GM19238 (cell line): ENCODE measurements at regions not wholly inside any gene's neighbourhood (a gene's known extent, or its start where the extent isn't known, plus 50 kb on each side); places are given as distances from the start of the nearest gene placed in this dataset.
A peak's percentile ranks its signal among the peaks of the same experiment; 100 is the strongest.

ENCODE experiments used
- DNase-seq: peaks from one replicate; pipeline ENCODE4 v3.0.0; 2011; ENCODE audit warnings: low spot score; ENCODE audit not compliant: insufficient read length

- DNase-seq, result no peak
Observed at GRCh38 chr7:35536396-35536826, 158.5 kb downstream of the HERPUD2 start.

- DNase-seq, result no peak
Observed at GRCh38 chr7:35533902-35534301, 161.0 kb downstream of the HERPUD2 start.

GRCh38 chr7:35530124-35531109, 164.5 kb downstream of the HERPUD2 start:
- no peak for DNase-seq

GRCh38 chr7:35529713-35530112, 165.2 kb downstream of the HERPUD2 start:
- no peak for DNase-seq

GRCh38 chr7:35528381-35528977, 166.5 kb downstream of the HERPUD2 start:
- DNase-seq, result no peak

GRCh38 chr7:35526645-35527044, 168.3 kb downstream of the HERPUD2 start:
- DNase-seq, result no peak

- DNase-seq, result no peak
Observed at GRCh38 chr7:35524112-35524804, 170.7 kb downstream of the HERPUD2 start.

- no peak for DNase-seq
Observed at GRCh38 chr7:35523292-35523691, 171.6 kb downstream of the HERPUD2 start.

- no peak for DNase-seq
Observed at GRCh38 chr7:35522697-35523096, 172.2 kb downstream of the HERPUD2 start.

- DNase-seq, result no peak
Observed at GRCh38 chr7:35521941-35522340, 173.0 kb downstream of the HERPUD2 start.

GRCh38 chr7:35520810-35521625, 173.9 kb downstream of the HERPUD2 start:
- DNase-seq, result no peak

- DNase-seq, result peak; percentile 54
Observed at GRCh38 chr7:35519971-35520809, 174.7 kb downstream of the HERPUD2 start.

- DNase-seq, result no peak
Observed at GRCh38 chr7:35518767-35519166, 176.2 kb downstream of the HERPUD2 start.

- DNase-seq, result no peak
Observed at GRCh38 chr7:35516498-35516897, 178.4 kb downstream of the HERPUD2 start.

GRCh38 chr7:35513828-35514227, 181.1 kb downstream of the HERPUD2 start:
- DNase-seq, result no peak

- DNase-seq, result no peak
Observed at GRCh38 chr7:35513195-35513594, 181.7 kb downstream of the HERPUD2 start.

- DNase-seq, result no peak
Observed at GRCh38 chr7:35512716-35513115, 182.2 kb downstream of the HERPUD2 start.

GRCh38 chr7:35508623-35509400, 186.1 kb downstream of the HERPUD2 start:
- DNase-seq, result no peak

GRCh38 chr7:35505066-35505465, 189.9 kb downstream of the HERPUD2 start:
- no peak for DNase-seq
